ENCODE measurements at regions not wholly inside any gene's neighbourhood (a gene's known extent, or its start where the extent isn't known, plus 50 kb on each side); places are given as distances from the start of the nearest gene placed in this dataset.

DNA sequence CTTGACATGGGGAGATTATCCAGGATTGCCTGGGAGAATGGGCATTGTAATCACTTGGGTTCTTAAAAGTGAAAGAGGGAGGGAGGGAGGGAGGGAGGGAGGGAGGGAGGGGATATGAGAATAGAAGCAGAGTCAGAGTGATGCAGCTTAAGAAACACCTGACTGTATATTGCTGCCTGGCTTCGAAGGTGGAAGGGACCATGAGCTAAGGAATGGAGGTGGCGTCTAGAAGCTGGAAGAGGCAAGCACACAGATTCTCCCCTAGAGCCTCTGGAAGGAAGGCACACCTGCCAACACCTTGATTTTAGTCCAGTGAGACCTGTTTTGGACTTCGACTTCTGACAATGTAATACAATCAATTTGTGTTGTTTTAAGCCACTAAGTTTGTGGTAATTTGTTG is 78.4 kb downstream of the PRL start:
- Mint-ChIP-seq H3K27ac (no peak overlapping the region), H3K9me3 (no peaks in the 10 kb centered on the region), H3K27me3 (ENCODE audit: low read depth in 2 of 2) (no peaks in the 10 kb centered on the region), H3K36me3 (no peaks in the 10 kb centered on the region), H3K4me3 (no peak overlapping the region), H3K4me1 (no peaks in the 10 kb centered on the region)
- H3K4me3 ChIP-seq (ENCODE audit: low read length): no peak overlapping the region
- H3K27ac ChIP-seq (ENCODE audit: low read length): no peak overlapping the region
- DNase-seq (no peak), ATAC-seq (no peak)
- H3K27me3 ChIP-seq (ENCODE audit: control insufficient read depth, insufficient read depth, low read length): no peaks in the 10 kb centered on the region
- 73% methylated on average over 2 of the region's 3 CpGs for WGBS (ENCODE audit: insufficient coverage)
- H3K9me3 ChIP-seq (ENCODE audit: control insufficient read depth, insufficient read depth, low read length): no peaks in the 10 kb centered on the region
- intact Hi-C loops (cut with micrococcal nuclease): no loop called here
- no peak for TF ChIP-seq CTCF (IDR thresholded peaks at IDR 0.05)
- no peaks in the 10 kb centered on the region for H3K4me1 ChIP-seq (ENCODE audit: control insufficient read depth, insufficient read depth, low read length)
- H3K36me3 ChIP-seq (ENCODE audit: control insufficient read depth, insufficient read depth, low read length): no peaks in the 10 kb centered on the region

- Histone ChIP-seq H3K4me1 (ENCODE audit: control insufficient read depth, insufficient read depth, low read length) (no peaks in the 10 kb centered on the region), H3K27ac (ENCODE audit: low read length) (no peak overlapping the region), H3K27me3 (ENCODE audit: control insufficient read depth, insufficient read depth, low read length) (no peaks in the 10 kb centered on the region), H3K36me3 (ENCODE audit: control insufficient read depth, insufficient read depth, low read length) (no peaks in the 10 kb centered on the region), H3K4me3 (ENCODE audit: low read length) (no peak overlapping the region), H3K9me3 (ENCODE audit: control insufficient read depth, insufficient read depth, low read length) (no peaks in the 10 kb centered on the region)
- Mint-ChIP-seq H3K9me3 (no peaks in the 10 kb centered on the region), H3K36me3 (no peaks in the 10 kb centered on the region), H3K27me3 (ENCODE audit: low read depth in 2 of 2) (no peaks in the 10 kb centered on the region), H3K27ac (no peak overlapping the region), H3K4me3 (no peak overlapping the region), H3K4me1 (no peaks in the 10 kb centered on the region)
- intact Hi-C loops (cut with micrococcal nuclease): no loop called here
- WGBS (ENCODE audit: insufficient coverage): 87% methylated on average over 6 of the region's 6 CpGs
- DNase-seq: no peak
- no peak for TF ChIP-seq CTCF (IDR thresholded peaks at IDR 0.05)
- ATAC-seq: no peak
These were observed 76.9 kb downstream of the PRL start for GRCh38 chr6:22219925-22220324.

DNA sequence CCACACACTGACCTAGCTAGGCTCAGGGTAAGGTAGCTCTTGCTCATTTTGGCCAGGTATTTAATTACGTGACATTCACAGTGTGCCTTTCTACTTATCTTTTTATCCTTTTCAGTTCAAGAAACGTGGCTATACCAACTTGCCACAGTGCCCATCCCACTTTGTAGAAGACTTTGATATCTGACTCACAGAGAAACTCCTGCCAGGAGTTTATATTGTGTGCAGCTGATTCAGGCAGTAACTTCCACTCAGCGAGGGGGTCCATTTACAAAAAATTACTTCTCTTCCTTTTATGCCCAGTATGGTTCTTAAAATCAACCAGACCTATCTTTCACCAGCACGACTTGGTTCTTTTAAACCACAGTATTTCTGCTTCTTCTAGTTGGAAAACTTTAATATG is 75.6 kb downstream of the PRL start:
- TF ChIP-seq CTCF (IDR thresholded peaks at IDR 0.05): no peak
- Mint-ChIP-seq H3K27ac (no peak overlapping the region), H3K4me1 (no peaks in the 10 kb centered on the region), H3K9me3 (no peaks in the 10 kb centered on the region), H3K27me3 (ENCODE audit: low read depth in 2 of 2) (no peaks in the 10 kb centered on the region), H3K4me3 (no peak overlapping the region), H3K36me3 (no peaks in the 10 kb centered on the region)
- Histone ChIP-seq H3K36me3 (ENCODE audit: control insufficient read depth, insufficient read depth, low read length) (no peaks in the 10 kb centered on the region), H3K27me3 (ENCODE audit: control insufficient read depth, insufficient read depth, low read length) (no peaks in the 10 kb centered on the region), H3K4me3 (ENCODE audit: low read length) (no peak overlapping the region), H3K9me3 (ENCODE audit: control insufficient read depth, insufficient read depth, low read length) (no peaks in the 10 kb centered on the region), H3K27ac (ENCODE audit: low read length) (no peak overlapping the region), H3K4me1 (ENCODE audit: control insufficient read depth, insufficient read depth, low read length) (no peaks in the 10 kb centered on the region)
- ATAC-seq: no peak
- 57% methylated on average over 3 of the region's 4 CpGs for WGBS (ENCODE audit: insufficient coverage)
- intact Hi-C loops (cut with micrococcal nuclease): no loop called here
- DNase-seq: no peak

- Mint-ChIP-seq H3K36me3 (no peaks in the 10 kb centered on the region), H3K4me3 (no peak overlapping the region), H3K27me3 (ENCODE audit: low read depth in 2 of 2) (no peaks in the 10 kb centered on the region), H3K4me1 (no peaks in the 10 kb centered on the region), H3K27ac (no peak overlapping the region), H3K9me3 (no peaks in the 10 kb centered on the region)
- no peak for TF ChIP-seq CTCF (IDR thresholded peaks at IDR 0.05)
- 94% methylated on average over 3 of the region's 3 CpGs for WGBS (ENCODE audit: insufficient coverage)
- DNase-seq (no peak), ATAC-seq (no peak)
- Histone ChIP-seq H3K36me3 (ENCODE audit: control insufficient read depth, insufficient read depth, low read length) (no peaks in the 10 kb centered on the region), H3K9me3 (ENCODE audit: control insufficient read depth, insufficient read depth, low read length) (no peaks in the 10 kb centered on the region), H3K27ac (ENCODE audit: low read length) (no peak overlapping the region), H3K4me3 (ENCODE audit: low read length) (no peak overlapping the region), H3K27me3 (ENCODE audit: control insufficient read depth, insufficient read depth, low read length) (no peaks in the 10 kb centered on the region), H3K4me1 (ENCODE audit: control insufficient read depth, insufficient read depth, low read length) (no peaks in the 10 kb centered on the region)
- intact Hi-C loops (cut with micrococcal nuclease): no loop called here
These were observed 75.2 kb downstream of the PRL start for GRCh38 chr6:22221630-22222029.
